GM12892 (cell line): ENCODE measurements at regions not wholly inside any gene's neighbourhood (a gene's known extent, or its start where the extent isn't known, plus 50 kb on each side); places are given as distances from the start of the nearest gene placed in this dataset.

Source experiments
- POLR2A ChIP-seq: IDR thresholded peaks from 2 replicates; pipeline ENCODE4 v1.6.1; 2011; ENCODE audit warnings: low read depth, low read length, control low read depth
- POLR2AphosphoS5 ChIP-seq: IDR thresholded peaks from 2 replicates; pipeline ENCODE4 v1.6.1; 2011; ENCODE audit warnings: low read depth, low read length, control low read depth

GRCh38 chr19:28526038-28526437 lies 686.9 kb downstream of the UQCRFS1 start:
- TF ChIP-seq POLR2A (no peak), POLR2AphosphoS5 (no peak)
